ENCODE measurements at regions not wholly inside any gene's neighbourhood (a gene's known extent, or its start where the extent isn't known, plus 50 kb on each side); places are given as distances from the start of the nearest gene placed in this dataset.

DNA sequence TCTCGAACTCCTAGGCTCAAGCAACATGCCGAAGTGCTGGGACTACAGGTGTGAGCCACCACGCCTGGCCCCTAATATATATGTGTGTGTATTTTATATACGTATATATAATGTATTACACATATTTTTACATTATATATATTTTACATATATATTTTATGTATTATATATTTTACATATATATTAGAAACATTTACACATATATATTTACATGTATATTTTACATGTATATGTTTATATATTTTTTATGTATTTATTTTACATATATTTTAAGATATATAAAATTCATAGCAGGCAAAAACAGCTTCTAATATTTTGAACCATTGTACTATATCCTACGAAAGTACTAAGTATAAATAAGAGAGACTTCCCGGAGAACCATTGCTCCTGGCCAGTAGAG is 455.1 kb downstream of the XYLT1 start:
- no peak for DNase-seq (ENCODE audit: low read depth)
- no peak overlapping the region for H3K4me3 ChIP-seq (replicated peaks; ENCODE audit: low read depth, low read length)
- TF ChIP-seq, protein P1, sequence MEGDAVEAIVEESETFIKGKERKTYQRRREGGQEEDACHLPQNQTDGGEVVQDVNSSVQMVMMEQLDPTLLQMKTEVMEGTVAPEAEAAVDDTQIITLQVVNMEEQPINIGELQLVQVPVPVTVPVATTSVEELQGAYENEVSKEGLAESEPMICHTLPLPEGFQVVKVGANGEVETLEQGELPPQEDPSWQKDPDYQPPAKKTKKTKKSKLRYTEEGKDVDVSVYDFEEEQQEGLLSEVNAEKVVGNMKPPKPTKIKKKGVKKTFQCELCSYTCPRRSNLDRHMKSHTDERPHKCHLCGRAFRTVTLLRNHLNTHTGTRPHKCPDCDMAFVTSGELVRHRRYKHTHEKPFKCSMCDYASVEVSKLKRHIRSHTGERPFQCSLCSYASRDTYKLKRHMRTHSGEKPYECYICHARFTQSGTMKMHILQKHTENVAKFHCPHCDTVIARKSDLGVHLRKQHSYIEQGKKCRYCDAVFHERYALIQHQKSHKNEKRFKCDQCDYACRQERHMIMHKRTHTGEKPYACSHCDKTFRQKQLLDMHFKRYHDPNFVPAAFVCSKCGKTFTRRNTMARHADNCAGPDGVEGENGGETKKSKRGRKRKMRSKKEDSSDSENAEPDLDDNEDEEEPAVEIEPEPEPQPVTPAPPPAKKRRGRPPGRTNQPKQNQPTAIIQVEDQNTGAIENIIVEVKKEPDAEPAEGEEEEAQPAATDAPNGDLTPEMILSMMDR (IDR thresholded peaks at IDR 0.05; ENCODE audit: low read length, missing control alignments): no peak

DNA sequence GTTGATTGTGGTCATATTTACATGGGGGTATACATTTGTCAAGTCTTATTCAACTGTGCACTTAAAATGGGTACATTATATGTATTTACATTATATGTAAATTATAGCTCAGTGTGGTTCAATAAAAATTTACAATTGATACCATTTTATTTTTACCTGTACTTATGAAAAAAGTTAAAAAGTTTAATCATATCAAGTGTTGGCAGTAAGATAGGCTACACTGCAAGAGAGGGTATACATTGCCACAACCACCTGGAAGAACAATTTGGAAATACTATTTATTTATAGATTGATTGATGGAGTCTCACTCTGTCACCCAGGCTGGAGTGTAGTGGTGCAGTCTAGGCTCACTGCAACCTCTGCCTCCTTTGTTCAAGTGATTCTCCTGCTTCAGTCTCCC is 453.3 kb downstream of the XYLT1 start:
- DNase-seq (ENCODE audit: low read depth): no peak
- no peak overlapping the region for H3K4me3 ChIP-seq (replicated peaks; ENCODE audit: low read depth, low read length)
- TF ChIP-seq, protein P1 (IDR thresholded peaks at IDR 0.05; ENCODE audit: low read length, missing control alignments): no peak

DNA sequence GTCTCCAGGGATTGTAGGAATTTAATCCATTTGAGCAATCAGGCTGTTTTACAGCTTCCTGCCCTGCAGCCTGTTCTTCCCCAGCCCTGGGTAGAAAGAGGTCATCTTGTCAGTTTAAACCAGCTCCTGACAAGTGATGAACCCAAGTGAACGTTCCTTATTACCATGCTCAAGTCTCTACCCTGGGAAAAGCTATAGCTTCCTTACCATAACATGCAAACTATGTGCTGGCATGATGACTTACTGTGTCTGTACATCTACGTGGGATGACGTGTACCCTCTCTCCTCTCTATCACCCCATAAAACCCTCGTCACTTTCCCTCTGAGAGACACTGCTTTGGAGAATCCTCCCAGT is 452.2 kb downstream of the XYLT1 start:
- TF ChIP-seq, protein P1 (IDR thresholded peaks at IDR 0.05; ENCODE audit: low read length, missing control alignments): no peak
- DNase-seq (ENCODE audit: low read depth): no peak

DNA sequence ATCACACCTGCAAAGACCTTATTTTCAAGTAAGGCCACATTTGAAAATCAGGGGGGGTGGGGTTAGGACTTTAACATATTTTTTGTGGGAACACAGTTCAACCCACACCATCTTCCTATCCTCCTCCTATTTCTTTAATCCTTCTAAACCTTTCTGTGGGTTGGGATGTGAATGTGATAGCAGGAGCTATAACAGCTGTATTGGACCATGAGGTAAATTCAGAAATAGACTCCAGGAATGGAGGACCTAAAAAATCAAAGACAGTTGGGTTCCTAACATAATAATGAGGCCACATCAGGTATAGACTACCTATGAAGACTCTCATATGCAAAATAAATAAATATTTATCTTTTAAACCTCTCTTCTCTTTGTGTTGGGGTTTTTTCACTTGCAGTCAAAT is 451.4 kb downstream of the XYLT1 start:
- DNase-seq (ENCODE audit: low read depth): no peak
- no peak overlapping the region for H3K4me3 ChIP-seq (replicated peaks; ENCODE audit: low read depth, low read length)

More for the DNA sequence above, 452.2 kb downstream of the XYLT1 start:
- no peak overlapping the region for H3K4me3 ChIP-seq (replicated peaks; ENCODE audit: low read depth, low read length)

DNA sequence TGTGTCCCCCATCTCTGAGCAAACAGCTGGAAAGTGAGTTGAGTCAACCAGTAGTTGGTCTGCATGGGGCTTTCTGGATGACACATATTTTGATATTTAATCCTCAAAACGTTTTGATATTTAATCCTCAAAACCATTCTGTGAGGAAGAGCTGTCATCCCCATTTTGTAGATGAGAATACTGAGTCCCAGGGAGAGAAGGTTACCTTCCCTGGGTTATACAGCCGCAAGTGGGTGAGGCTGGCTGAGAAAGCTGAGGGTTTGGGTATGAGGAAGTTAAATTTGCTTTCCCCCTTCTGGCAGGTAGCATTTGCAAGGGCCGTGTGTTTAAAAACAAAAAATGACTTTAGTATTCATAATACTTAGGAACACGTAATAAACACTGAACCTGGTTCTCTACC is 447.2 kb downstream of the XYLT1 start:
- TF ChIP-seq, protein P1 (IDR thresholded peaks at IDR 0.05; ENCODE audit: low read length, missing control alignments): no peak
- no peak for DNase-seq (ENCODE audit: low read depth)
- H3K4me3 ChIP-seq (replicated peaks; ENCODE audit: low read depth, low read length): no peak overlapping the region

More for the DNA sequence above, 451.4 kb downstream of the XYLT1 start:
- TF ChIP-seq, protein P1 (IDR thresholded peaks at IDR 0.05; ENCODE audit: low read length, missing control alignments): no peak

DNA sequence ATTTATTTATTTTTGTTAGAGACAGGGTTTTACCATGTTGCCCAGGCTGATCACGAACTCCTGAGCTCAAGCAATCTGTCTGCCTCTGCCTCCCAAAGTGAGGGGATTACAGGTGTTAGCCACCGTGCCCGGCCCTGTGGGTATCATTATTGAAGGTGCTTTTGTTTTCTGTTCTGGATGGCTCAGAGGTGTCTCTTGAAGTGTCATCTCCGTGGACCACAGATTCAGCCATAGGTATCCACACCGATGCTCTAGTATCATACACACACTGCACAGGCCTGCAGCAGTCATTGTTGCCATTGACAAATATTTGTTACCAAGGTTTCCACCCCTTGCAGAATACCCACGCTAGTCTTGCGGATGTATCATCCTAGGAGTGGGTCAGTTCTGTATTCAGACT is 446.2 kb downstream of the XYLT1 start:
- no peak overlapping the region for H3K4me3 ChIP-seq (replicated peaks; ENCODE audit: low read depth, low read length)
- DNase-seq (ENCODE audit: low read depth): no peak
- TF ChIP-seq, protein P1 (IDR thresholded peaks at IDR 0.05; ENCODE audit: low read length, missing control alignments): no peak

DNA sequence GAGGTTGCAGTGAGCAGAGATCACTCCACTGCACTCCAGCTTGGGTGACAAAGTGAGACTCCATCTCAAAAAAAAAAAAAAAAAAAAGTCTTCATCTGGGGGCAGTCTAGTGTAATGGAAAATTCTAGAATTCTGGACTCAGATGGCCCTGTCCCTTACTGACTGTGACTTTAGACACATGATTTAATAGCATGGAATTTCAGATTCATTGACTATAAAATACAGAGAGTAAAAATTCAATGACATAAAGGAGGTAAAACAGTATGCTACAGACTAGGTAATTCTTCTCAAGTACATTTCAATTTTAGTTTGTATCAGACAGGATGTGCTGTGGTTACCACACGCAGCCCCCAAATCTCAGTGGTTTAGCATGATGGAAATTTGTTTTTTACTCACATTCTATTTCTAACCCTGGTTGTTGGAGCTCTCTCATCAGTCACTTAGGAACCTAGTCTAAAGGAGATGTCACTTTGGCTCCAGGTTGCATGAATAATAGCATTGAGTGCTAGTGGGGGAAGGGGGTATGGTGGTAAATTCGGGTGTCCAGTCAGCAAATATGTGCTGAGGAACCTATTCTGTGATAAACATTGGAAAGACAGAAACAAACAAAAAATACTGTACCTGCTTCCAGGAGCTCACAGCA is 444.0 kb downstream of the XYLT1 start:
- TF ChIP-seq, protein P1 (IDR thresholded peaks at IDR 0.05; ENCODE audit: low read length, missing control alignments): no peak
- DNase-seq (ENCODE audit: low read depth): no peak
- no peak overlapping the region for H3K4me3 ChIP-seq (replicated peaks; ENCODE audit: low read depth, low read length)

Measured in fibroblast of pulmonary artery (primary cell).